GM12878 (cell line): ENCODE measurements at regions not wholly inside any gene's neighbourhood (a gene's known extent, or its start where the extent isn't known, plus 50 kb on each side); places are given as distances from the start of the nearest gene placed in this dataset.

Source experiments
- ATAC-seq: fragments of 200-7000 bp; cut with Tn5 transposase; 3 replicates; pipeline ENCODE4 v1.9.1; 2020; ENCODE audit warnings: mild to moderate bottlenecking, moderate library complexity
- BruUV-seq: library from RNA; stranded (reverse); fragments of 400-500 nt; replicated peaks from 2 replicates; lab custom pipeline; 2021; lab: Mats Ljungman, UMichigan
- CTCF ChIA-PET: fragments of 300-600 bp; sonication (Branson Sonifier 250); formaldehyde crosslinking; extraction: SDS; loops from one replicate; lab custom pipeline; 2021; ENCODE audit warnings: inconsistent platforms; lab: Yijun Ruan, JAX
- POLR2A ChIA-PET: fragments of 350-600 bp; formaldehyde crosslinking; extraction: SDS; loops from one replicate; lab custom pipeline; 2021; ENCODE audit warnings: inconsistent platforms; lab: Charles Lee
- RAD21 ChIA-PET: fragments of 300-600 bp; sonication (Branson Sonifier 250); formaldehyde crosslinking; loops from one replicate; lab custom pipeline; 2023; ENCODE audit warnings: antibody characterized with exemption; ENCODE audit not compliant: unreplicated experiment; lab: Charles Lee
- SMC1A ChIA-PET: fragments of 300-600 bp; sonication (Branson Sonifier 250); formaldehyde crosslinking; loops from one replicate; lab custom pipeline; 2023; ENCODE audit not compliant: unreplicated experiment, uncharacterized antibody; lab: Charles Lee
- DNase-seq: peaks from one replicate; pipeline ENCODE4 v3.0.0-alpha.2; 2011; ENCODE audit warnings: low read depth, low spot score
- FAIRE-seq: peaks from 3 replicates; lab custom pipeline; 2011; peaks lifted over from hg19 to GRCh38; lab: Jason Lieb, UNC
- H2AFZ ChIP-seq: 2 replicates; pipeline ENCODE4 v1.6.0; 2011; ENCODE audit warnings: low read depth, low read length, control low read depth; ENCODE audit not compliant: control insufficient read depth
- H3K27ac ChIP-seq: 2 replicates; pipeline ENCODE4 v1.5.1; 2011; ENCODE audit warnings: control low read depth; ENCODE audit not compliant: control insufficient read depth, insufficient read depth
- H3K27me3 ChIP-seq, 2 experiments: replicated peaks in 1 of 2; 2 replicates each; pipeline versions ENCODE4 v1.6.0 to v1.6.1; 2011; ENCODE audit warnings: low read length in 1 of 2; ENCODE audit not compliant: control insufficient read depth in 2 of 2, insufficient read depth in 2 of 2
- H3K36me3 ChIP-seq, 2 experiments: 2 replicates each; pipeline ENCODE4 v1.5.1; 2011; ENCODE audit warnings: low read length in 1 of 2; ENCODE audit not compliant: control insufficient read depth in 2 of 2, insufficient read depth in 2 of 2
- H3K4me1 ChIP-seq: 2 replicates; pipeline ENCODE4 v1.6.1; 2011; ENCODE audit warnings: mild to moderate bottlenecking, low read length, moderate library complexity, mixed read lengths; ENCODE audit not compliant: control insufficient read depth, insufficient read depth
- H3K4me2 ChIP-seq: 2 replicates; pipeline ENCODE4 v1.6.0; 2011; ENCODE audit warnings: control low read depth; ENCODE audit not compliant: control insufficient read depth, insufficient read depth
- H3K4me3 ChIP-seq: fragments of 200-600 bp; sonication (generic); 2 replicates; pipeline ENCODE4 v1.5.1; 2016
- H3K79me2 ChIP-seq: 2 replicates; pipeline ENCODE4 v1.6.0; 2011; ENCODE audit warnings: low read length; ENCODE audit not compliant: control insufficient read depth, insufficient read depth
- H3K9ac ChIP-seq: 2 replicates; pipeline ENCODE4 v1.8.0; 2011; ENCODE audit warnings: low read length, control low read depth, mixed read lengths; ENCODE audit not compliant: control insufficient read depth, insufficient read depth
- H3K9me3 ChIP-seq: replicated peaks from 3 replicates; pipeline ENCODE4 v1.5.1; 2011; ENCODE audit warnings: mild to moderate bottlenecking, low read length; ENCODE audit not compliant: control insufficient read depth, insufficient read depth
- H4K20me1 ChIP-seq: 2 replicates; pipeline ENCODE4 v1.6.0; 2011; ENCODE audit not compliant: control insufficient read depth, insufficient read depth
- ATF2 ChIP-seq: IDR thresholded peaks from 2 replicates; pipeline ENCODE4 v1.6.1; 2012; ENCODE audit warnings: low read length, inconsistent platforms
- ATF3 ChIP-seq: IDR thresholded peaks from 2 replicates; pipeline ENCODE4 v1.6.1; 2011; ENCODE audit warnings: low read depth, mild to moderate bottlenecking, low read length, moderate library complexity, borderline replicate concordance; ENCODE audit errors: extremely low read depth
- CHD2 ChIP-seq: IDR thresholded peaks from 2 replicates; pipeline ENCODE4 v1.6.1; 2011; ENCODE audit warnings: low read depth, low read length, improper control_type of control experiment, borderline replicate concordance
- EED ChIP-seq: sonication (generic); IDR thresholded peaks from 2 replicates; pipeline ENCODE4 v1.6.1; 2016; ENCODE audit warnings: antibody characterized with exemption, low read depth
- EGR1 ChIP-seq, 2 experiments: IDR thresholded peaks; 1 replicate in 1 of 2; 2 replicates in 1 of 2; pipeline ENCODE4 v1.6.1; 2011 to 2012; ENCODE audit warnings: low read depth in 2 of 2, low read length in 2 of 2, borderline replicate concordance in 1 of 2, mild to moderate bottlenecking in 1 of 2, moderate library complexity in 1 of 2
- NR2F1 ChIP-seq: fragments of 450-650 bp; conservative IDR thresholded peaks from 2 replicates; pipeline ENCODE4 v1.6.1; 2017; ENCODE audit warnings: mild to moderate bottlenecking
- PAX5 ChIP-seq: IDR thresholded peaks from 2 replicates; pipeline ENCODE4 v1.6.1; 2011; ENCODE audit warnings: low read depth, low read length, borderline replicate concordance
- POLR2AphosphoS5 ChIP-seq: IDR thresholded peaks from 2 replicates; pipeline ENCODE4 v1.6.1; 2011; ENCODE audit warnings: mild to moderate bottlenecking, low read length, inconsistent platforms
- PRDM15 ChIP-seq: fragments of 450-650 bp; formaldehyde crosslinking; IDR thresholded peaks from 2 replicates; pipeline ENCODE4 v1.4.0; 2020; ENCODE audit warnings: mild to moderate bottlenecking, moderate library complexity
- SMC3 ChIP-seq: IDR thresholded peaks from 2 replicates; pipeline ENCODE4 v1.6.1; 2011; ENCODE audit warnings: low read length, improper control_type of control experiment, borderline replicate concordance
- STAT1 ChIP-seq: fragments of 450-650 bp; conservative IDR thresholded peaks from 2 replicates; pipeline ENCODE4 v1.6.1; 2014; ENCODE audit warnings: antibody characterized with exemption, mild to moderate bottlenecking
- SUZ12 ChIP-seq: fragments of 200-600 bp; sonication (generic); IDR thresholded peaks from one replicate; pipeline ENCODE4 v1.6.1; 2018; ENCODE audit warnings: antibody characterized with exemption, mild to moderate bottlenecking; ENCODE audit not compliant: unreplicated experiment
- TBL1XR1 ChIP-seq: IDR thresholded peaks from 2 replicates; pipeline ENCODE4 v1.6.1; 2012; ENCODE audit warnings: low read depth, low read length, improper control_type of control experiment
- ZBTB40 ChIP-seq: fragments of 450-650 bp; IDR thresholded peaks from 2 replicates; pipeline ENCODE4 v1.6.1; 2016; ENCODE audit warnings: mild to moderate bottlenecking, moderate library complexity, borderline replicate concordance
- ZNF207 ChIP-seq: fragments of 450-650 bp; IDR thresholded peaks from 2 replicates; pipeline ENCODE4 v1.6.1; 2014; ENCODE audit warnings: antibody characterized with exemption, mild to moderate bottlenecking, borderline replicate concordance
- WGBS: methylation state at CpG from one replicate; pipeline ENCODE4 v1.1.6; 2016; ENCODE audit warnings: low lambda C conversion rate; ENCODE audit not compliant: insufficient replicate concordance, insufficient coverage; ENCODE audit errors: missing lambda C conversion rate; 5-methylcytosine and 5-hydroxymethylcytosine counted together
- in situ Hi-C: fragments of 300-500 bp; cut with MboI; formaldehyde crosslinking; loops from 9 replicates; pipeline ENCODE4 v1.14.3; 2018; ENCODE audit warnings: mixed read lengths
- intact Hi-C: fragments of 100-400 bp; cut with micrococcal nuclease; formaldehyde crosslinking; loops from one replicate; pipeline ENCODE4 v1.14.2; 2022; ENCODE audit not compliant: unreplicated experiment

GRCh38 chr10:109411917-109412316, 511.4 kb downstream of the XPNPEP1 start:
- no TSS peak for BruUV-seq
- no peak overlapping the region for H3K9ac ChIP-seq
- no peaks in the 10 kb centered on the region for H3K27me3 ChIP-seq
- H3K9me3 ChIP-seq, result no peaks in the 10 kb centered on the region
- no peaks in the 10 kb centered on the region for H3K36me3 ChIP-seq
- H3K4me1 ChIP-seq, result no peaks in the 10 kb centered on the region
- H3K27ac ChIP-seq, result no peak overlapping the region
- TF ChIP-seq EED, result no peak
- TF ChIP-seq SUZ12, result no peak
- no peak for TF ChIP-seq PAX5
- no peak for TF ChIP-seq ZNF207
- TF ChIP-seq SMC3, result no peak
- TF ChIP-seq ATF3, result no peak
- TF ChIP-seq TBL1XR1, result no peak
- no peak for TF ChIP-seq ZBTB40
- no peak for TF ChIP-seq NR2F1
- no peak for TF ChIP-seq POLR2AphosphoS5
- TF ChIP-seq STAT1, result no peak
- TF ChIP-seq ATF2, result no peak
- no peak for TF ChIP-seq PRDM15
- no peak for TF ChIP-seq CHD2
- TF ChIP-seq EGR1 (IDR thresholded peaks at IDR 0.05; ENCODE audit: borderline replicate concordance in 1 of 2, low read depth in 2 of 2, low read length in 2 of 2), result no peak
- H3K79me2 ChIP-seq, result no peaks in the 10 kb centered on the region
- ChIA-PET SMC1A (interaction anchor here (0.5 kb wide), 1 partner anchor 872 kb away, joined by 3 read pairs; no protein-coding TSS in a partner anchor), CTCF (no interaction called here), POLR2A (no interaction called here), RAD21 (no interaction called here)
- no peak for ATAC-seq
- 2% methylated on average over 3 of the region's 3 CpGs for WGBS
- intact Hi-C loops (no loop called here), in situ Hi-C loops (no loop called here)
- H3K4me3 ChIP-seq, result no peak overlapping the region
- no peak overlapping the region for H2AFZ ChIP-seq
- H4K20me1 ChIP-seq, result no peaks in the 10 kb centered on the region
- no peak for FAIRE-seq
- no peak overlapping the region for H3K4me2 ChIP-seq
- no peak for DNase-seq
